ENCODE measurements at regions not wholly inside any gene's neighbourhood (a gene's known extent, or its start where the extent isn't known, plus 50 kb on each side); places are given as distances from the start of the nearest gene placed in this dataset.

- TF ChIP-seq CTCF (IDR thresholded peaks at IDR 0.05; ENCODE audit: insufficient read depth, low read depth, low read length): no peak
- no peak overlapping the region for H3K4me3 ChIP-seq (ENCODE audit: low read depth, low read length)
- DNase-seq (ENCODE audit: low read depth): no peak
Measured at GRCh38 chr1:244335456-244335855, 116.3 kb downstream of the ADSS2 start.

- no peak overlapping the region for H3K4me3 ChIP-seq (ENCODE audit: low read depth, low read length)
- no peak for DNase-seq (ENCODE audit: low read depth)
- TF ChIP-seq CTCF (IDR thresholded peaks at IDR 0.05; ENCODE audit: insufficient read depth, low read depth, low read length): no peak
Measured at GRCh38 chr1:244336232-244336899, 115.3 kb downstream of the ADSS2 start.

- DNase-seq (ENCODE audit: low read depth): no peak
- H3K4me3 ChIP-seq (ENCODE audit: low read depth, low read length): no peak overlapping the region
- no peak for TF ChIP-seq CTCF (IDR thresholded peaks at IDR 0.05; ENCODE audit: insufficient read depth, low read depth, low read length)
Measured at GRCh38 chr1:244337839-244338238, 113.9 kb downstream of the ADSS2 start.

GRCh38 chr1:244339073-244339692, 112.5 kb downstream of the ADSS2 start:
- no peak overlapping the region for H3K4me3 ChIP-seq (ENCODE audit: low read depth, low read length)
- no peak for TF ChIP-seq CTCF (IDR thresholded peaks at IDR 0.05; ENCODE audit: insufficient read depth, low read depth, low read length)
- DNase-seq (ENCODE audit: low read depth): no peak

GRCh38 chr1:244339776-244340175, 111.9 kb downstream of the ADSS2 start:
- H3K4me3 ChIP-seq (ENCODE audit: low read depth, low read length): no peak overlapping the region
- no peak for DNase-seq (ENCODE audit: low read depth)
- TF ChIP-seq CTCF (IDR thresholded peaks at IDR 0.05; ENCODE audit: insufficient read depth, low read depth, low read length): no peak

- TF ChIP-seq CTCF (IDR thresholded peaks at IDR 0.05; ENCODE audit: insufficient read depth, low read depth, low read length): no peak
- no peak for DNase-seq (ENCODE audit: low read depth)
Measured at GRCh38 chr1:244340396-244340795, 111.3 kb downstream of the ADSS2 start.

More at GRCh38 chr1:244340396-244340795, 111.3 kb downstream of the ADSS2 start:
- H3K4me3 ChIP-seq (ENCODE audit: low read depth, low read length): no peak overlapping the region

Data from fibroblast of villous mesenchyme (primary cell).